ENCODE measurements at regions not wholly inside any gene's neighbourhood (a gene's known extent, or its start where the extent isn't known, plus 50 kb on each side); places are given as distances from the start of the nearest gene placed in this dataset.

- TF ChIP-seq POLR2A (IDR thresholded peaks at IDR 0.05; ENCODE audit: low read depth): no peak
- TF ChIP-seq POLR2AphosphoS5 (IDR thresholded peaks at IDR 0.05): no peak
- no peak for TF ChIP-seq EP300 (IDR thresholded peaks at IDR 0.05)
- TF ChIP-seq, protein P1, sequence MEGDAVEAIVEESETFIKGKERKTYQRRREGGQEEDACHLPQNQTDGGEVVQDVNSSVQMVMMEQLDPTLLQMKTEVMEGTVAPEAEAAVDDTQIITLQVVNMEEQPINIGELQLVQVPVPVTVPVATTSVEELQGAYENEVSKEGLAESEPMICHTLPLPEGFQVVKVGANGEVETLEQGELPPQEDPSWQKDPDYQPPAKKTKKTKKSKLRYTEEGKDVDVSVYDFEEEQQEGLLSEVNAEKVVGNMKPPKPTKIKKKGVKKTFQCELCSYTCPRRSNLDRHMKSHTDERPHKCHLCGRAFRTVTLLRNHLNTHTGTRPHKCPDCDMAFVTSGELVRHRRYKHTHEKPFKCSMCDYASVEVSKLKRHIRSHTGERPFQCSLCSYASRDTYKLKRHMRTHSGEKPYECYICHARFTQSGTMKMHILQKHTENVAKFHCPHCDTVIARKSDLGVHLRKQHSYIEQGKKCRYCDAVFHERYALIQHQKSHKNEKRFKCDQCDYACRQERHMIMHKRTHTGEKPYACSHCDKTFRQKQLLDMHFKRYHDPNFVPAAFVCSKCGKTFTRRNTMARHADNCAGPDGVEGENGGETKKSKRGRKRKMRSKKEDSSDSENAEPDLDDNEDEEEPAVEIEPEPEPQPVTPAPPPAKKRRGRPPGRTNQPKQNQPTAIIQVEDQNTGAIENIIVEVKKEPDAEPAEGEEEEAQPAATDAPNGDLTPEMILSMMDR (IDR thresholded peaks at IDR 0.05): no peak
- Histone ChIP-seq H3K4me1 (peaks cover 0 to 10% (median 9%) of the 10 kb centered on the region in 4 donors), H3K36me3 (no peaks in the 10 kb centered on the region), H3K9me3 (no peaks in the 10 kb centered on the region), H3K27ac (replicated peaks in 1 of 4) (no peak overlapping the region), H3K27me3 (no peaks in the 10 kb centered on the region), H3K4me3 (no peak overlapping the region)
- DNase-seq (ENCODE audit: extremely low spot score): no peak
- intact Hi-C loops (cut with DNase I): no loop called here
- WGBS: 89% methylated on average over 4 of the region's 4 CpGs
Observed at GRCh38 chr9:108607607-108608006, 248.2 kb downstream of the ACTL7B start.

DNA sequence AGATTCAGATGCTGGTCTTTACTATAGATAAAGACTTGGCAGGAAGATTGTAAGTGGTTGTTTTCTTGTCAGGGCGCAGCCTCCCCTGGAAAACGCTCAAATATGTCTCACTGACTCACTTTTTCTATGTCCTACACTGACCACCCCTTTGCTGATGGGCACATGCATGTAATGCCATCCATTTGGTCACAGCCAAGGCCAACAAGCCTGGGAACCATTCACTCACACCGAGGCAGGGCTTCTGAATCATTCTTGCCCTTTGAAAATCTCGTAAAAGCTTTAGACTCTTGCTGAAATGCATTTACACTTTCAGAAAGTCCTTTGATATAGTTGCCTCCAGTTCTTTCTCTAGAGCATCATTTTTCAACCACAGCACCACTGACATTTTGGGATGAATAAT lies 249.4 kb downstream of the ACTL7B start:
- Histone ChIP-seq H3K27ac (replicated peaks in 1 of 4) (no peak overlapping the region), H3K4me1 (peaks cover 0 to 14% (median 11%) of the 10 kb centered on the region in 4 donors), H3K9me3 (no peaks in the 10 kb centered on the region), H3K27me3 (no peaks in the 10 kb centered on the region), H3K36me3 (no peaks in the 10 kb centered on the region), H3K4me3 (no peak overlapping the region)
- WGBS: 90% methylated on average over 4 of the region's 4 CpGs
- intact Hi-C loops (cut with DNase I): no loop called here
- DNase-seq (ENCODE audit: extremely low spot score): no peak
- TF ChIP-seq, protein P1 (IDR thresholded peaks at IDR 0.05): no peak
- TF ChIP-seq POLR2A (IDR thresholded peaks at IDR 0.05; ENCODE audit: low read depth) (no peak), EP300 (IDR thresholded peaks at IDR 0.05) (no peak)

- TF ChIP-seq POLR2AphosphoS5 (IDR thresholded peaks at IDR 0.05): no peak
- no peak overlapping the region for H3K27ac ChIP-seq (replicated peaks in 1 of 4)
- no peaks in the 10 kb centered on the region for H3K9me3 ChIP-seq
- intact Hi-C loops (cut with DNase I): no loop called here
- 34% methylated on average over 3 of the region's 3 CpGs for WGBS
- H3K4me3 ChIP-seq: no peak overlapping the region
- no peak for DNase-seq (ENCODE audit: extremely low spot score)
- no peaks in the 10 kb centered on the region for H3K36me3 ChIP-seq
- no peaks in the 10 kb centered on the region for H3K27me3 ChIP-seq
- peaks cover 0 to 14% (median 11%) of the 10 kb centered on the region in 4 donors for H3K4me1 ChIP-seq
Observed at GRCh38 chr9:108603141-108603540, 252.6 kb downstream of the ACTL7B start.

GRCh38 chr9:108600896-108601295 lies 254.9 kb downstream of the ACTL7B start:
- Histone ChIP-seq H3K27ac (replicated peaks in 1 of 4) (no peak overlapping the region), H3K4me1 (peaks cover 0 to 14% (median 11%) of the 10 kb centered on the region in 4 donors), H3K9me3 (no peaks in the 10 kb centered on the region), H3K36me3 (no peaks in the 10 kb centered on the region), H3K4me3 (no peak overlapping the region), H3K27me3 (no peaks in the 10 kb centered on the region)
- intact Hi-C loops (cut with DNase I): no loop called here
- TF ChIP-seq POLR2A (IDR thresholded peaks at IDR 0.05; ENCODE audit: low read depth) (no peak), EP300 (IDR thresholded peaks at IDR 0.05) (no peak)
- WGBS: 84% methylated on average over 4 of the region's 4 CpGs
- no peak for DNase-seq (ENCODE audit: extremely low spot score)

- intact Hi-C loops (cut with DNase I): no loop called here
- no peaks in the 10 kb centered on the region for H3K27me3 ChIP-seq
- no peak overlapping the region for H3K27ac ChIP-seq (replicated peaks in 1 of 4)
- TF ChIP-seq EP300 (IDR thresholded peaks at IDR 0.05): no peak
- TF ChIP-seq, protein P1 (IDR thresholded peaks at IDR 0.05): no peak
- whole genome bisulfite sequencing: 54% methylated on average over 1 of the region's 1 CpG
- H3K9me3 ChIP-seq: no peaks in the 10 kb centered on the region
- no peaks in the 10 kb centered on the region for H3K36me3 ChIP-seq
- peaks cover 0 to 14% (median 11%) of the 10 kb centered on the region in 4 donors for H3K4me1 ChIP-seq
- H3K4me3 ChIP-seq: no peak overlapping the region
- DNase-seq (ENCODE audit: extremely low spot score): no peak
Observed at GRCh38 chr9:108599571-108599970, 256.2 kb downstream of the ACTL7B start.

DNA sequence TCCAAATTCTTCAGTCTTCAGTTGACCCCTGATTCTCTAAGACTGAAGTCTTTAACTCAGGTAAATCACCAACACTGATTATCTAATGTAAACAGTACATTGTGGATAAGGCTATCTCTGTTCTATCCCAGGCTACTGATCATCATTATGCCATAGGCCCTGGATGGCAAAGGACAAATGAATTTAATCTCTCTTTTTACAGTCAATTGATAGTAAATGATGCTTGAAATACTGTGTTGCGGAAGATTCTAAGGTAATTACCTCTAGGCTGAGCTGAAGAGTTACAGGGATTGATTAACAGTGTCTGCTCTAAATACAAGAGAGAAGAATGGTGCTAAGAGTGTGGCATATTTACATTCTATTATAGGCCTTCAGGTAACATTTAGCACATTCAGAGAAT lies 264.7 kb downstream of the ACTL7B start:
- intact Hi-C loops (cut with DNase I): no loop called here
- no peak for DNase-seq (ENCODE audit: extremely low spot score)
- Histone ChIP-seq H3K36me3 (no peaks in the 10 kb centered on the region), H3K4me3 (no peak overlapping the region), H3K9me3 (no peaks in the 10 kb centered on the region), H3K4me1 (no peaks in the 10 kb centered on the region), H3K27ac (replicated peaks in 1 of 4) (no peak overlapping the region), H3K27me3 (no peaks in the 10 kb centered on the region)
- 92% methylated on average over 1 of the region's 1 CpG for WGBS
- TF ChIP-seq EP300 (IDR thresholded peaks at IDR 0.05): no peak
- no peak for TF ChIP-seq POLR2AphosphoS5 (IDR thresholded peaks at IDR 0.05)
- TF ChIP-seq POLR2A (IDR thresholded peaks at IDR 0.05; ENCODE audit: low read depth): no peak
- TF ChIP-seq, protein P1 (IDR thresholded peaks at IDR 0.05): no peak
